HepG2 (cell line): ENCODE measurements at regions not wholly inside any gene's neighbourhood (a gene's known extent, or its start where the extent isn't known, plus 50 kb on each side); places are given as distances from the start of the nearest gene placed in this dataset.

Experiments used
- ATAC-seq: fragments of 200-7000 bp; cut with Tn5 transposase; 3 replicates; pipeline ENCODE4 v1.9.1; 2020; ENCODE audit warnings: mild to moderate bottlenecking, moderate library complexity
- BruUV-seq: library from RNA; stranded (reverse); fragments of 400-500 nt; replicated peaks from 2 replicates; lab custom pipeline; 2021; lab: Mats Ljungman, UMichigan
- CTCF ChIA-PET: fragments of 300-600 bp; formaldehyde crosslinking; extraction: SDS; loops from one replicate; lab custom pipeline; 2021; ENCODE audit warnings: low total read pairs, inconsistent platforms, low intra/inter-chr PET ratio; lab: Yijun Ruan, JAX
- POLR2A ChIA-PET: fragments of 350-600 bp; sonication (Branson Sonifier 250); formaldehyde crosslinking; loops from one replicate; lab custom pipeline; 2020; ENCODE audit warnings: antibody characterized with exemption, inconsistent platforms; lab: Yijun Ruan, JAX
- DNase-seq: peaks from one replicate; pipeline ENCODE4 v3.0.0-alpha.2; 2015; ENCODE audit warnings: low spot score
- FAIRE-seq: peaks from 3 replicates; lab custom pipeline; 2011; peaks lifted over from hg19 to GRCh38; lab: Jason Lieb, UNC
- H2AFZ ChIP-seq: one replicate; pipeline ENCODE4 v1.6.1; 2011; ENCODE audit warnings: low read length, inconsistent platforms
- H3K27ac ChIP-seq: fragments of 300-600 bp; 3 replicates; pipeline ENCODE4 v1.8.0; 2011; ENCODE audit warnings: mixed run types, mild to moderate bottlenecking, mixed read lengths, low read length, inconsistent platforms; ENCODE audit not compliant: insufficient read depth; ENCODE audit errors: extremely low read length
- H3K27me3 ChIP-seq, 2 experiments: fragments of 200-600 bp in 1 of 2; 2 replicates in 1 of 2; 3 replicates in 1 of 2; pipeline versions ENCODE4 v1.6.0 to v1.8.0; 2011; ENCODE audit warnings: low read length in 2 of 2, mild to moderate bottlenecking in 2 of 2, moderate library complexity in 2 of 2, inconsistent platforms in 1 of 2; ENCODE audit not compliant: insufficient read depth in 2 of 2, control insufficient read depth in 1 of 2
- H3K36me3 ChIP-seq, 2 experiments: fragments of 200-600 bp in 1 of 2; replicated peaks in 1 of 2; 2 replicates in 1 of 2; 3 replicates in 1 of 2; pipeline versions ENCODE4 v1.5.1 to v1.8.0; 2011; ENCODE audit warnings: low read length in 2 of 2, inconsistent platforms in 1 of 2; ENCODE audit not compliant: insufficient read depth in 2 of 2, control insufficient read depth in 1 of 2
- H3K4me1 ChIP-seq: 2 replicates; pipeline ENCODE4 v1.5.1; 2012; ENCODE audit warnings: low read length, inconsistent platforms; ENCODE audit not compliant: insufficient read depth
- H3K4me2 ChIP-seq: 2 replicates; pipeline ENCODE4 v1.6.0; 2011; ENCODE audit warnings: low read depth, low read length, inconsistent platforms
- H3K4me3 ChIP-seq, 3 experiments: fragments of 200-600 bp in 1 of 3; sonication (generic), shearing (Covaris generic) in 1 of 3; replicated peaks in 1 of 3; 2 replicates each; pipeline ENCODE4 v1.5.1; 2011 to 2016; ENCODE audit warnings: low read length in 3 of 3, inconsistent platforms in 2 of 3, low read depth in 2 of 3, mild to moderate bottlenecking in 2 of 3, control low read depth in 1 of 3, mixed read lengths in 1 of 3; ENCODE audit not compliant: insufficient read depth in 1 of 3
- H3K79me2 ChIP-seq: one replicate; pipeline ENCODE4 v1.6.1; 2011; ENCODE audit warnings: low read length, inconsistent platforms; ENCODE audit not compliant: insufficient read depth
- H3K9ac ChIP-seq: 2 replicates; pipeline ENCODE4 v1.6.0; 2011; ENCODE audit warnings: mild to moderate bottlenecking, low read depth, low read length, inconsistent platforms; ENCODE audit not compliant: insufficient read depth
- H3K9me3 ChIP-seq: 2 replicates; pipeline ENCODE4 v1.5.1; 2012; ENCODE audit warnings: mild to moderate bottlenecking, low read length
- H4K20me1 ChIP-seq: 2 replicates; pipeline ENCODE4 v1.6.0; 2011; ENCODE audit warnings: inconsistent platforms, mild to moderate bottlenecking, low read length, moderate library complexity; ENCODE audit not compliant: insufficient read depth
- EHMT2 ChIP-seq: fragments of 200-600 bp; sonication (generic); IDR thresholded peaks from 2 replicates; pipeline ENCODE4 v1.7.0; 2017; ENCODE audit warnings: antibody characterized with exemption, low read depth, low read length, borderline replicate concordance
- RARG ChIP-seq: sonication (generic); formaldehyde crosslinking; IDR thresholded peaks from 2 replicates; pipeline ENCODE4 v1.4.0; 2020; ENCODE audit warnings: low read depth, mild to moderate bottlenecking, missing genetic modification reagents
- RBFOX2 ChIP-seq: fragments of 200-400 bp; formaldehyde crosslinking; IDR thresholded peaks from 2 replicates; pipeline ENCODE4 v1.6.1; 2017; ENCODE audit warnings: low read depth, mild to moderate bottlenecking, low read length
- STAG1 ChIP-seq: sonication (generic); formaldehyde crosslinking; IDR thresholded peaks from 2 replicates; pipeline ENCODE4 v1.4.0; 2020; ENCODE audit warnings: missing genetic modification reagents
- ZKSCAN5 ChIP-seq: sonication (generic); formaldehyde crosslinking; IDR thresholded peaks from 2 replicates; pipeline ENCODE4 v1.5.1; 2020; ENCODE audit warnings: mild to moderate bottlenecking, missing genetic modification reagents
- ZNF207 ChIP-seq: fragments of 450-650 bp; IDR thresholded peaks from 2 replicates; pipeline ENCODE4 v1.6.1; 2016; ENCODE audit warnings: antibody characterized with exemption, borderline replicate concordance
- WGBS: methylation state at CpG from one replicate; pipeline ENCODE4 v1.1.6; 2017; ENCODE audit warnings: low lambda C conversion rate; 5-methylcytosine and 5-hydroxymethylcytosine counted together
- in situ Hi-C: cut with HindIII; loops from 2 replicates; pipeline ENCODE4 v1.10.0; 2017; ENCODE audit warnings: low pct_unique_long_range_greater_than_20kb; ENCODE audit not compliant: extremely low pct_ligation_motif_present
- intact Hi-C: fragments of 100-400 bp; cut with micrococcal nuclease; formaldehyde crosslinking; loops from one replicate; pipeline ENCODE4 v1.10.0; 2022; ENCODE audit not compliant: unreplicated experiment
- TF ChIP-seq, protein P1 (sequence below): sonication (generic); formaldehyde crosslinking; IDR thresholded peaks from 2 replicates; pipeline ENCODE4 v1.5.0; 2020; ENCODE audit warnings: mild to moderate bottlenecking, missing genetic modification reagents, moderate library complexity

DNA sequence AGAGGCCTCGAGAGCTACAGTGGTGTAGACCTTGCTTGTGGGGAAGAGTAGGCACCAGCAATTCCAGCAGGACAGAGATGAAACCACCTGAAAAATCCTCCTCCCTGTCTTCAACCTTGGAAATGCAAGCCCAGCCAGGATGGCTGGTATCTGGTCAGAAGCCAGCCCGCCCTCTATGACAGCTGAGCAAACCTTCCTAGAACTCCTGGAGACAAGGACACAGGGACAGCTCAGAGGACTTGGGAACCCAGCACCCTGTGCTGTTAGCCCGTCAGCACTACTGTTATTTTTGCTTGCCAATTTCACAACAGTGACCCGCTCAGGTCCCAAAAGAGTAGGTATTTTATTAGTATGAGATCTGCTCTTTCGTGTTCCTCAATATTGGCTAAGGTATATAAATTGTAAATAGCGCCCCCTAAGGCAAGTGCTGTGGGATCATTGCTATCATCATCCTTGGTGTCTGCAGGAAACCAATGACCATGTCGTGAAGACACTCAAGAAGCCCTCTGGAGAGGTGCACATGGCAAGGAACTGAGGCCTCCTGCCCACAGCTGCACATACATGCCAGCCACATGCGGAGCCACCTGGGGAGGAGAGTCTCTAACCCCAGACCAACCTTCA, 156.5 kb upstream of the CHST15 start:
- Histone ChIP-seq H3K27ac (no peak overlapping the region), H3K27me3 (peaks cover 1 to 27% of the 10 kb centered on the region in 2 experiments; a peak in 2 of 5 replicates), H3K9me3 (no peaks in the 10 kb centered on the region), H3K4me1 (peaks cover 8% of the 10 kb centered on the region; the same call in 1 of the 2 replicates), H2AFZ (no peak overlapping the region), H3K79me2 (no peaks in the 10 kb centered on the region), H3K36me3 (no peaks in the 10 kb centered on the region), H3K4me3 (no peak overlapping the region), H3K4me2 (no peak overlapping the region), H3K9ac (no peak overlapping the region), H4K20me1 (no peaks in the 10 kb centered on the region)
- POLR2A ChIA-PET, result no interaction called here
- 11% methylated on average over 8 of the region's 8 CpGs for WGBS
- no peak for ATAC-seq
- DNase-seq, result no peak
- BruUV-seq, result no TSS peak
- CTCF ChIA-PET, result interaction anchor here (0.5 kb wide), 1 partner anchor 645 kb away, joined by 3 read pairs; no protein-coding TSS in a partner anchor
- FAIRE-seq, result no peak
- no peak for TF ChIP-seq ZKSCAN5 (CRISPR knock-in tag)
- TF ChIP-seq RARG, result no peak
- TF ChIP-seq, protein P1, sequence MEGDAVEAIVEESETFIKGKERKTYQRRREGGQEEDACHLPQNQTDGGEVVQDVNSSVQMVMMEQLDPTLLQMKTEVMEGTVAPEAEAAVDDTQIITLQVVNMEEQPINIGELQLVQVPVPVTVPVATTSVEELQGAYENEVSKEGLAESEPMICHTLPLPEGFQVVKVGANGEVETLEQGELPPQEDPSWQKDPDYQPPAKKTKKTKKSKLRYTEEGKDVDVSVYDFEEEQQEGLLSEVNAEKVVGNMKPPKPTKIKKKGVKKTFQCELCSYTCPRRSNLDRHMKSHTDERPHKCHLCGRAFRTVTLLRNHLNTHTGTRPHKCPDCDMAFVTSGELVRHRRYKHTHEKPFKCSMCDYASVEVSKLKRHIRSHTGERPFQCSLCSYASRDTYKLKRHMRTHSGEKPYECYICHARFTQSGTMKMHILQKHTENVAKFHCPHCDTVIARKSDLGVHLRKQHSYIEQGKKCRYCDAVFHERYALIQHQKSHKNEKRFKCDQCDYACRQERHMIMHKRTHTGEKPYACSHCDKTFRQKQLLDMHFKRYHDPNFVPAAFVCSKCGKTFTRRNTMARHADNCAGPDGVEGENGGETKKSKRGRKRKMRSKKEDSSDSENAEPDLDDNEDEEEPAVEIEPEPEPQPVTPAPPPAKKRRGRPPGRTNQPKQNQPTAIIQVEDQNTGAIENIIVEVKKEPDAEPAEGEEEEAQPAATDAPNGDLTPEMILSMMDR, result 0 out of 2 replicates have a peak, but pooled peaks have one; percentile 13
- no peak for TF ChIP-seq EHMT2
- no peak for TF ChIP-seq ZNF207
- peak; percentile 12; the same call in 1 of the 2 replicates for TF ChIP-seq STAG1
- TF ChIP-seq RBFOX2, result no peak
- in situ Hi-C loops (loop anchor here (25.0 kb wide), 1 partner anchor 263 kb away; no protein-coding TSS in a partner anchor), intact Hi-C loops (loop anchor here (10.0 kb wide), 1 partner anchor 255 kb away; no protein-coding TSS in a partner anchor)
